GM06990 (cell line): ENCODE measurements at regions not wholly inside any gene's neighbourhood (a gene's known extent, or its start where the extent isn't known, plus 50 kb on each side); places are given as distances from the start of the nearest gene placed in this dataset.
"Not testable (repeated sequence)": the region's sequence is repeated elsewhere in the genome, so short reads cannot be mapped to it uniquely, and the experiment has no call there.

Experiments
- DNase-seq: peaks from one replicate; pipeline ENCODE4 v3.0.0-alpha.2; 2011; ENCODE audit not compliant: insufficient read length; ENCODE audit errors: extremely low read depth
- H3K27me3 ChIP-seq: replicated peaks from 2 replicates; pipeline ENCODE4 v1.6.0; 2011; ENCODE audit warnings: low read length; ENCODE audit not compliant: control insufficient read depth, insufficient read depth
- H3K36me3 ChIP-seq: 2 replicates; pipeline ENCODE4 v1.5.1; 2011; ENCODE audit warnings: low read length; ENCODE audit not compliant: control insufficient read depth, insufficient read depth
- H3K4me3 ChIP-seq: replicated peaks from 2 replicates; pipeline ENCODE4 v1.5.1; 2011; ENCODE audit warnings: low read depth, mild to moderate bottlenecking, control low read depth, low read length
- CTCF ChIP-seq: IDR thresholded peaks from 2 replicates; pipeline ENCODE4 v1.5.1; 2011; ENCODE audit warnings: low read length, control low read depth, mild to moderate bottlenecking, inconsistent platforms; ENCODE audit not compliant: insufficient read depth, poor library complexity, severe bottlenecking

GRCh38 chr14:48023881-48024280 is 348.5 kb upstream of the MDGA2 start:
- TF ChIP-seq CTCF = no peak
- no peaks in the 10 kb centered on the region for H3K27me3 ChIP-seq
- no peak overlapping the region for H3K4me3 ChIP-seq
- H3K36me3 ChIP-seq = no peaks in the 10 kb centered on the region
- no peak for DNase-seq

- not testable (repeated sequence) for H3K27me3 ChIP-seq, DNase-seq, H3K4me3 ChIP-seq, H3K36me3 ChIP-seq
Observed at GRCh38 chr14:48011484-48011883, 336.1 kb upstream of the MDGA2 start.

- no peak for TF ChIP-seq CTCF
- Histone ChIP-seq H3K4me3 (no peak overlapping the region), H3K27me3 (no peaks in the 10 kb centered on the region), H3K36me3 (no peaks in the 10 kb centered on the region)
- no peak for DNase-seq
Observed at GRCh38 chr14:48008646-48009045, 333.2 kb upstream of the MDGA2 start.

- H3K36me3 ChIP-seq = no peaks in the 10 kb centered on the region
- no peak for TF ChIP-seq CTCF
- no peak for DNase-seq
Observed at GRCh38 chr14:48005986-48006385, 330.6 kb upstream of the MDGA2 start.

GRCh38 chr14:47993883-47994282 is 318.5 kb upstream of the MDGA2 start:
- Histone ChIP-seq H3K4me3 (no peak overlapping the region), H3K36me3 (no peaks in the 10 kb centered on the region), H3K27me3 (no peaks in the 10 kb centered on the region)
- DNase-seq = no peak
- TF ChIP-seq CTCF = no peak

More at GRCh38 chr14:48005986-48006385, 330.6 kb upstream of the MDGA2 start:
- no peaks in the 10 kb centered on the region for H3K27me3 ChIP-seq
- H3K4me3 ChIP-seq = no peak overlapping the region

GRCh38 chr14:47988175-47988574 is 312.8 kb upstream of the MDGA2 start:
- no peak overlapping the region for H3K4me3 ChIP-seq
- no peaks in the 10 kb centered on the region for H3K27me3 ChIP-seq
- DNase-seq = no peak
- no peak for TF ChIP-seq CTCF
- no peaks in the 10 kb centered on the region for H3K36me3 ChIP-seq
